ENCODE measurements at regions not wholly inside any gene's neighbourhood (a gene's known extent, or its start where the extent isn't known, plus 50 kb on each side); places are given as distances from the start of the nearest gene placed in this dataset.

DNA sequence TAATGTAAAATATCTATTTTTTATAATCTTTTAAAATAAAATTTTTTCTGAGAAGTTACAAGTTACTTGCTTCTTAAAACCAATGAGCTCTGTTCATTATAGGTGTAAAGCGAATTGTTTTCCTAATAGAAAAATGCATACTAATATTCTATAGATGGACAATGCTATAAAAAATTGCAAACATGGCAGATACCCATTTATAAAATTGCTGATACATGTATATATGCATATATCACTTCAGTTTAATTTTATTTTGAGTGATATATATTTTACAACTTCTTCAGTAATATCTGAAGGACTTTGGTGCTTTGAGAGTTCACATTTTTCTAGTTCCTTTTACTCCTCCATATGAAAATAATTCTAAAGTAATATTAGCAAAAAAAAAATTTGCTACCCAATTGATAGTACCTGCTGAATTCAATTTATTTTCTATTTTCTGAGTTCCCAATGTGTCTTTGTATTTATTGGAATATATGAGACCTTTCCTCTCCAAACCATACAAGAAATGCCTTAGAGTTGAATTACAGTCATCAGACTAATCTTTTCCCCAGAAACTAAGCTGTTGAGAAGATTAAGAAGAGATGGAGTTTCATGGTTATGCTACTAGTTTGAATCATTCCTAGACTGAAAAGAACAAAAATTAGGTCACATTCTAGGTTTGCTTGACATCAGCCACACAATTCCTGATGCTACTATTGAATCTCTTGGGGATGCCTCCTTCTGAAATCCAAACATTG, 1937.5 kb upstream of the SEL1L start:
- no peak overlapping the region for H2BK12ac ChIP-seq (ENCODE audit: low read length in 2 of 2)
- H3K4me1 ChIP-seq (ENCODE audit: control insufficient read depth, insufficient read depth, low read depth, low read length), result no peaks in the 10 kb centered on the region
- no peak overlapping the region for H2AK5ac ChIP-seq (ENCODE audit: low read length, severe bottlenecking)
- no peaks in the 10 kb centered on the region for H3K79me1 ChIP-seq (replicated peaks; ENCODE audit: low read length, poor library complexity, severe bottlenecking)
- H3K9ac ChIP-seq (ENCODE audit: low read length), result peak overlapping the region; percentile 42
- DNase-seq, result no peak
- H2BK5ac ChIP-seq (ENCODE audit: low read depth, low read length, poor library complexity, severe bottlenecking), result no peak overlapping the region
- no peak overlapping the region for H3K14ac ChIP-seq (ENCODE audit: low read length in 2 of 2)
- no peak overlapping the region for H3K4me3 ChIP-seq (ENCODE audit: insufficient read depth in 1 of 2, low read depth in 1 of 2, low read length in 2 of 2)
- no peak overlapping the region for H2AFZ ChIP-seq (ENCODE audit: low read depth, low read length)
- no peak overlapping the region for H3K4me2 ChIP-seq (ENCODE audit: low read length, poor library complexity, severe bottlenecking)
- H3K27ac ChIP-seq (ENCODE audit: low read length, poor library complexity, severe bottlenecking), result no peak overlapping the region
- no peak overlapping the region for H3K18ac ChIP-seq (ENCODE audit: low read depth in 1 of 2, low read length in 2 of 2)
- no peaks in the 10 kb centered on the region for H3K27me3 ChIP-seq (ENCODE audit: control insufficient read depth in 1 of 2, insufficient read depth in 1 of 2, low read length in 2 of 2)
- no CpG with 5 or more reads among the region's 1 CpG for WGBS
- no peak overlapping the region for H2BK120ac ChIP-seq (ENCODE audit: low read depth, low read length)
- H2BK15ac ChIP-seq (ENCODE audit: low read depth, poor library complexity, severe bottlenecking), result no peak overlapping the region
- no peak overlapping the region for H3K23ac ChIP-seq (ENCODE audit: low read length in 2 of 2)
- no peaks in the 10 kb centered on the region for H3K36me3 ChIP-seq (ENCODE audit: control insufficient read depth in 1 of 2, insufficient read depth in 2 of 2, low read depth in 1 of 2, low read length in 2 of 2)
- no peak overlapping the region for H4K91ac ChIP-seq (ENCODE audit: low read length)
- no peak overlapping the region for H3K4ac ChIP-seq (ENCODE audit: low read depth in 1 of 2, low read length in 2 of 2)
- H4K8ac ChIP-seq (ENCODE audit: low read length), result no peak overlapping the region
- H3K9me3 ChIP-seq (ENCODE audit: control insufficient read depth, low read length), result no peaks in the 10 kb centered on the region

DNA sequence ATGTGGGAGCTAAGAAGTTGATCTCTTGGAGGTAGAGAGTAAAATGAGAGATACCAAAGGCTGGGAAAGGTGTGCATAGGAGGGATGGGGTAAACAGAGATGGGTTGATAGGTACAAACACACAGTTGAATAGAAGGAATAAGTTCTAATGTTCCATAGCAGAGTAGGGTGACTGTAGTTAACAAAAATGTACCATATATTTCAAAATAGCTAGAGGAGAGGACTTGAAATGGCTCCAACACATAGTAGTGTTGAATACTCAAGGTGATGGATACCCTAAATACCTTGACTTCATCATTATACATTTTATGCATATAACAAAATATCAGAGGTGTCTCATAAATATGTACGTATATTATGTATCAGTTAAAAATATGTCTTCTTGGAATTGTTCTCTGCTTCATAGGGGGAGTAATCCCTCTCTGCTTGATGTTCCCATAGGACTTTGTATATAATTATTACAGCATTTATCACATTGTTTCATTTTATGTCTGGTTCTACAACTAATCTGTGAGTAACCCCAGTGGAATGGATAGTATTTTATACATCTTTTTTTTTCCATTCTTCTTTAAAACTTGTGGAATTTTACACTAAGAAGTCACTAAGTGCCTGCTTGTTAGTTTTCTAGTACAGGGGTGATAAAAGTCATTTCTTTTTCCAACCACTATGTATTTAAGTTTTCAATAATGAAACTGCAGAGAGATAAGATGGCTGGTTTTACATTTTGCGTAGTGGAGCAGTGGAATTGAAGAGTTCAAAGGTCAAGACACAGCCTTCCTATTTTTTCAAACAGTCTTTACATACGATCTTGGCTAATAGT, 1940.0 kb upstream of the SEL1L start:
- Histone ChIP-seq H2AFZ (ENCODE audit: low read depth, low read length) (no peak overlapping the region), H3K9me3 (ENCODE audit: control insufficient read depth, low read length) (no peaks in the 10 kb centered on the region), H3K18ac (ENCODE audit: low read depth in 1 of 2, low read length in 2 of 2) (no peak overlapping the region), H2BK5ac (ENCODE audit: low read depth, low read length, poor library complexity, severe bottlenecking) (no peak overlapping the region), H3K4me2 (ENCODE audit: low read length, poor library complexity, severe bottlenecking) (no peak overlapping the region), H3K36me3 (ENCODE audit: control insufficient read depth in 1 of 2, insufficient read depth in 2 of 2, low read depth in 1 of 2, low read length in 2 of 2) (no peaks in the 10 kb centered on the region), H3K27ac (ENCODE audit: low read length, poor library complexity, severe bottlenecking) (no peak overlapping the region), H3K4ac (ENCODE audit: low read depth in 1 of 2, low read length in 2 of 2) (no peak overlapping the region), H2BK15ac (ENCODE audit: low read depth, poor library complexity, severe bottlenecking) (no peak overlapping the region), H3K14ac (ENCODE audit: low read length in 2 of 2) (no peak overlapping the region), H3K79me1 (replicated peaks; ENCODE audit: low read length, poor library complexity, severe bottlenecking) (no peaks in the 10 kb centered on the region), H2AK5ac (ENCODE audit: low read length, severe bottlenecking) (no peak overlapping the region), H4K91ac (ENCODE audit: low read length) (no peak overlapping the region), H2BK12ac (ENCODE audit: low read length in 2 of 2) (no peak overlapping the region), H2BK120ac (ENCODE audit: low read depth, low read length) (no peak overlapping the region), H3K4me3 (ENCODE audit: insufficient read depth in 1 of 2, low read depth in 1 of 2, low read length in 2 of 2) (no peak overlapping the region), H3K9ac (ENCODE audit: low read length) (no peak overlapping the region), H3K4me1 (ENCODE audit: control insufficient read depth, insufficient read depth, low read depth, low read length) (no peaks in the 10 kb centered on the region), H4K8ac (ENCODE audit: low read length) (no peak overlapping the region), H3K23ac (ENCODE audit: low read length in 2 of 2) (no peak overlapping the region), H3K27me3 (ENCODE audit: control insufficient read depth in 1 of 2, insufficient read depth in 1 of 2, low read length in 2 of 2) (no peaks in the 10 kb centered on the region)
- peak; percentile 64 for DNase-seq
- WGBS, result no CpG with 5 or more reads among the region's 3 CpGs

DNA sequence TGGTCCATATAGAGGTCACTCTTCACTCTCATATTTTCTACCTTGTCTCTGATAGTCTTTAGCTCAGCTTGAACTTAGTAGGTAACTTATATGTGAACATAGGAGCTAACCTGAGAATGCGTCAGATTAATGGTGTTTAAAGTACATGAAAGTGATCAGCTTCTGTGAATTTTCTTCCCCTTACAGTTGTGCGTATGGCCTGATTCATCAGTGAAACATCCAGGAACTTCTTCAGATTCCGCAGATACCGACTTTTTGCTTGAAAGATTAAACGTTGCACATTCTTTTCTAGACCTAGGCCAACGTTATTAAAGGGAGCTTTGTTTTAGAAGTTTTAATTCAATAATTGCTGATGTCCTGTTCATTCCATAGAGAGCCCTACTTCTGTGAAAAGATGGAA, 1945.1 kb upstream of the SEL1L start:
- Histone ChIP-seq H2BK120ac (ENCODE audit: low read depth, low read length) (no peak overlapping the region), H3K4me3 (ENCODE audit: insufficient read depth in 1 of 2, low read depth in 1 of 2, low read length in 2 of 2) (no peak overlapping the region), H2AK5ac (ENCODE audit: low read length, severe bottlenecking) (no peak overlapping the region), H2BK15ac (ENCODE audit: low read depth, poor library complexity, severe bottlenecking) (no peak overlapping the region), H4K8ac (ENCODE audit: low read length) (no peak overlapping the region), H2AFZ (ENCODE audit: low read depth, low read length) (no peak overlapping the region), H3K4me1 (ENCODE audit: control insufficient read depth, insufficient read depth, low read depth, low read length) (no peaks in the 10 kb centered on the region), H3K23ac (ENCODE audit: low read length in 2 of 2) (no peak overlapping the region), H3K9ac (ENCODE audit: low read length) (no peak overlapping the region), H3K79me1 (replicated peaks; ENCODE audit: low read length, poor library complexity, severe bottlenecking) (no peaks in the 10 kb centered on the region), H3K4ac (ENCODE audit: low read depth in 1 of 2, low read length in 2 of 2) (no peak overlapping the region), H2BK5ac (ENCODE audit: low read depth, low read length, poor library complexity, severe bottlenecking) (no peak overlapping the region), H4K91ac (ENCODE audit: low read length) (no peak overlapping the region), H3K18ac (ENCODE audit: low read depth in 1 of 2, low read length in 2 of 2) (no peak overlapping the region), H3K27ac (ENCODE audit: low read length, poor library complexity, severe bottlenecking) (no peak overlapping the region), H3K27me3 (ENCODE audit: control insufficient read depth in 1 of 2, insufficient read depth in 1 of 2, low read length in 2 of 2) (no peaks in the 10 kb centered on the region), H3K14ac (ENCODE audit: low read length in 2 of 2) (no peak overlapping the region), H3K4me2 (ENCODE audit: low read length, poor library complexity, severe bottlenecking) (no peak overlapping the region), H3K9me3 (ENCODE audit: control insufficient read depth, low read length) (no peaks in the 10 kb centered on the region), H2BK12ac (ENCODE audit: low read length in 2 of 2) (no peak overlapping the region), H3K36me3 (ENCODE audit: control insufficient read depth in 1 of 2, insufficient read depth in 2 of 2, low read depth in 1 of 2, low read length in 2 of 2) (no peaks in the 10 kb centered on the region)
- DNase-seq, result no peak
- 42% methylated on average over 5 of the region's 6 CpGs for WGBS

DNA sequence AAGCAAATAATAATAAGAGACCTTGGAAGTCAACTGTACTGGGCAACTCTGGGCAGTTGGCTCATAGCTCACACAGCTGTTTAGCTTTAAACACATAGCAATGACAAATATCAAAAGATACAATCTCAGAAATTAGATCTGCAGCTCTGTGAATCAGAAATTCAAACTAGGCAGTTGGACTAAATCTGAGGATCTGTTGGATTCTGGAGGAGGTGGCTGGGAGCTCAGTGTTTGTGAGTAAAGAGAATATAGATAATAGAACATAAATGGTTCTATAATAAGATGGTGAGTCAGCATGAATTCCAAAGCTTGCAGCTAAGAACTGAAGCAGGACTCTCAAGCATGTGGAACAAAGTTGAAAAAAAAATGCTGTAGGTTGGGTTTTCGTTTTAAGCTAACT, 1949.4 kb upstream of the SEL1L start:
- Histone ChIP-seq H3K4ac (ENCODE audit: low read depth in 1 of 2, low read length in 2 of 2) (no peak overlapping the region), H3K79me1 (replicated peaks; ENCODE audit: low read length, poor library complexity, severe bottlenecking) (no peaks in the 10 kb centered on the region), H2AK5ac (ENCODE audit: low read length, severe bottlenecking) (no peak overlapping the region), H3K36me3 (ENCODE audit: control insufficient read depth in 1 of 2, insufficient read depth in 2 of 2, low read depth in 1 of 2, low read length in 2 of 2) (no peaks in the 10 kb centered on the region), H3K9me3 (ENCODE audit: control insufficient read depth, low read length) (no peaks in the 10 kb centered on the region), H3K14ac (ENCODE audit: low read length in 2 of 2) (no peak overlapping the region), H2BK15ac (ENCODE audit: low read depth, poor library complexity, severe bottlenecking) (no peak overlapping the region), H3K27ac (ENCODE audit: low read length, poor library complexity, severe bottlenecking) (no peak overlapping the region), H3K4me3 (ENCODE audit: insufficient read depth in 1 of 2, low read depth in 1 of 2, low read length in 2 of 2) (no peak overlapping the region), H3K27me3 (ENCODE audit: control insufficient read depth in 1 of 2, insufficient read depth in 1 of 2, low read length in 2 of 2) (no peaks in the 10 kb centered on the region), H3K4me1 (ENCODE audit: control insufficient read depth, insufficient read depth, low read depth, low read length) (no peaks in the 10 kb centered on the region), H4K8ac (ENCODE audit: low read length) (no peak overlapping the region), H2BK12ac (ENCODE audit: low read length in 2 of 2) (no peak overlapping the region), H3K23ac (ENCODE audit: low read length in 2 of 2) (no peak overlapping the region), H4K91ac (ENCODE audit: low read length) (no peak overlapping the region), H2AFZ (ENCODE audit: low read depth, low read length) (no peak overlapping the region), H2BK120ac (ENCODE audit: low read depth, low read length) (no peak overlapping the region), H2BK5ac (ENCODE audit: low read depth, low read length, poor library complexity, severe bottlenecking) (no peak overlapping the region), H3K4me2 (ENCODE audit: low read length, poor library complexity, severe bottlenecking) (no peak overlapping the region), H3K9ac (ENCODE audit: low read length) (no peak overlapping the region), H3K18ac (ENCODE audit: low read depth in 1 of 2, low read length in 2 of 2) (no peak overlapping the region)
- peak; percentile 55 for DNase-seq
- no CpG with 5 or more reads among the region's 1 CpG for WGBS
